ENCODE measurements at regions not wholly inside any gene's neighbourhood (a gene's known extent, or its start where the extent isn't known, plus 50 kb on each side); places are given as distances from the start of the nearest gene placed in this dataset.

GRCh38 chr12:19010087-19010486 is 119.4 kb upstream of the PLEKHA5 start:
- Mint-ChIP-seq H3K9me3 (ENCODE audit: unreplicated experiment) (no peaks in the 10 kb centered on the region), H3K36me3 (ENCODE audit: low read depth, unreplicated experiment) (no peaks in the 10 kb centered on the region), H3K27me3 (ENCODE audit: unreplicated experiment) (no peaks in the 10 kb centered on the region), H3K27ac (ENCODE audit: unreplicated experiment) (no peak overlapping the region), H3K4me3 (ENCODE audit: unreplicated experiment) (no peak overlapping the region), H3K4me1 (ENCODE audit: unreplicated experiment) (peaks cover 4% of the 10 kb centered on the region)
- TF ChIP-seq CTCF (IDR thresholded peaks at IDR 0.05; ENCODE audit: unreplicated experiment), result no peak
- no peak for DNase-seq (ENCODE audit: low spot score)

GRCh38 chr12:19010726-19011125 is 118.8 kb upstream of the PLEKHA5 start:
- H3K27me3 Mint-ChIP-seq (ENCODE audit: unreplicated experiment), result no peaks in the 10 kb centered on the region
- no peaks in the 10 kb centered on the region for H3K36me3 Mint-ChIP-seq (ENCODE audit: low read depth, unreplicated experiment)
- H3K9me3 Mint-ChIP-seq (ENCODE audit: unreplicated experiment), result no peaks in the 10 kb centered on the region
- H3K4me1 Mint-ChIP-seq (ENCODE audit: unreplicated experiment), result peaks cover 4% of the 10 kb centered on the region
- DNase-seq (ENCODE audit: low spot score), result no peak
- TF ChIP-seq CTCF (IDR thresholded peaks at IDR 0.05; ENCODE audit: unreplicated experiment), result no peak
- H3K4me3 Mint-ChIP-seq (ENCODE audit: unreplicated experiment), result no peak overlapping the region
- no peak overlapping the region for H3K27ac Mint-ChIP-seq (ENCODE audit: unreplicated experiment)

- no peak for DNase-seq (ENCODE audit: low spot score)
- Mint-ChIP-seq H3K27ac (ENCODE audit: unreplicated experiment) (no peak overlapping the region), H3K36me3 (ENCODE audit: low read depth, unreplicated experiment) (no peaks in the 10 kb centered on the region), H3K27me3 (ENCODE audit: unreplicated experiment) (no peaks in the 10 kb centered on the region), H3K9me3 (ENCODE audit: unreplicated experiment) (no peaks in the 10 kb centered on the region), H3K4me3 (ENCODE audit: unreplicated experiment) (no peak overlapping the region), H3K4me1 (ENCODE audit: unreplicated experiment) (peaks cover 4% of the 10 kb centered on the region)
- no peak for TF ChIP-seq CTCF (IDR thresholded peaks at IDR 0.05; ENCODE audit: unreplicated experiment)
These were observed 116.6 kb upstream of the PLEKHA5 start for GRCh38 chr12:19012965-19013364.

GRCh38 chr12:19014240-19014639 is 115.3 kb upstream of the PLEKHA5 start:
- no peak for DNase-seq (ENCODE audit: low spot score)
- peaks cover 4% of the 10 kb centered on the region for H3K4me1 Mint-ChIP-seq (ENCODE audit: unreplicated experiment)
- no peaks in the 10 kb centered on the region for H3K36me3 Mint-ChIP-seq (ENCODE audit: low read depth, unreplicated experiment)
- no peak overlapping the region for H3K4me3 Mint-ChIP-seq (ENCODE audit: unreplicated experiment)
- H3K9me3 Mint-ChIP-seq (ENCODE audit: unreplicated experiment), result no peaks in the 10 kb centered on the region
- H3K27me3 Mint-ChIP-seq (ENCODE audit: unreplicated experiment), result no peaks in the 10 kb centered on the region
- no peak for TF ChIP-seq CTCF (IDR thresholded peaks at IDR 0.05; ENCODE audit: unreplicated experiment)
- H3K27ac Mint-ChIP-seq (ENCODE audit: unreplicated experiment), result no peak overlapping the region

- Mint-ChIP-seq H3K9me3 (ENCODE audit: unreplicated experiment) (no peaks in the 10 kb centered on the region), H3K27ac (ENCODE audit: unreplicated experiment) (no peak overlapping the region), H3K4me3 (ENCODE audit: unreplicated experiment) (no peak overlapping the region), H3K4me1 (ENCODE audit: unreplicated experiment) (no peaks in the 10 kb centered on the region), H3K27me3 (ENCODE audit: unreplicated experiment) (no peaks in the 10 kb centered on the region), H3K36me3 (ENCODE audit: low read depth, unreplicated experiment) (no peaks in the 10 kb centered on the region)
- DNase-seq (ENCODE audit: low spot score), result no peak
- TF ChIP-seq CTCF (IDR thresholded peaks at IDR 0.05; ENCODE audit: unreplicated experiment), result no peak
These were observed 114.2 kb upstream of the PLEKHA5 start for GRCh38 chr12:19015285-19015684.
